ENCODE measurements at regions not wholly inside any gene's neighbourhood (a gene's known extent, or its start where the extent isn't known, plus 50 kb on each side); places are given as distances from the start of the nearest gene placed in this dataset.
"Not testable (repeated sequence)": the region's sequence is repeated elsewhere in the genome, so short reads cannot be mapped to it uniquely, and the experiment has no call there.

DNA sequence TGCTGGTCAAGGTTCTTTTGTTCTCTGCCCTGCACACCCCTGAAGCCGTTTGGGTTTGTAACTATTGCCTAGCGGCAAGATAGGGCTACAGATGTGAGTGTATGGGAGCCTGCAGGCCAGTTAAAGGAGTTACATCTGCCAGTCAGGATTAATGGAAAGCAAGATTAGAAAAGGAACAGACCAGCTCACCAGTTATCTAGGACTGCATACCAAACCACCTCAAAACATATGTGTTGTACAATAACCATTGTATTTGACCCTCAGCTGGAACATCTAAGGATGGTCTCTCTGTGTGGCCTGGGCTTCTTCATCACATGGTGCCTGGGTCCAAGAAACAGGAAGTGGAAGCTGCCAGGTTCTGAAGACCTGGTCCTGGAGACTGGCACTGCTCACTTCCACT, 52.5 kb upstream of the FBXO28 start:
- DNase-seq (ENCODE audit: low read depth in 2 of 2): no peak

DNA sequence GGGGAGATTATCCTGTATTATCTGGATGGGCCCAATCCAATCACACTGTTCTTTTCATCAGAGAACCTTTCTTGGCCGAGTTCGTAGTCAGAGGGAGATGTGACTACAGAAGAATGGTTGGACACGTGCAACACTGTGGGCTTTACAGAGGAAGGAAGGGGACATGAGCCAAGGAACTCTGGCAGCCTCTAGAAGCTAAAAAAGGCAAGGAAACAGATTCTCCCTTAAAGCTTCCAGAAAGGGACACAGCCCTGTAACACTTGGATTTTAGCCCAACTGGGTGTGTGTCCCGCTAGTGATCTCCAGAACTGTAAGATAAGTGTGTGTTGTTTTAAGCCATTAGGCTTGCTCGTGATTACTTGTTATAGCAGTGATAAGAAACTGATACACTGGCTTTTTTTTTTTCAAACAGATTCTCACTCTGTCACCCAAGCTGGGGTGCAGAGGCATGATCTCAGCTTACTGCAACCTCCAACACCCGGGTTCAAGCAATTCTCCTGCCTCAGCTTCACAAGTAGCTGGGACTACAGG, 53.9 kb upstream of the FBXO28 start:
- DNase-seq (ENCODE audit: low read depth in 2 of 2): no peak

DNA sequence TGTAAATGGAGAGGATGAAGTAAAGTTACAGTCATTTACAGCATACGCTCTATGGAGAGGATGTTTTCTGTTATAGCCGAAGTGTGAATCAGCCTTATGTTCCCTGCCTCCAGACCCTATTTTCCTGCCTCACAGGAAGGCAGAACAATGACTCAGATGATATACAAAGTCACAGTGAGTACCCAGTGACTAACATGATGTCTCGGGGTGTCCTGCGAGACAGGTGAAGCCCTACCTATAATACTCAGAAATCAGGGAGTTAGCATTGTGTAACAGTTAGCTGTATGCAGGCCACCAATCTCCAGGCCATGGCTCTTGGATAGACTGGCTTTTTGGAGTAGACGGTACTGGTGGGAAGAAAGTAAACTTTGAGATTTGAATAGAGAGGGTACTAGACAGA, 55.6 kb upstream of the FBXO28 start:
- DNase-seq (ENCODE audit: low read depth in 2 of 2): no peak

DNA sequence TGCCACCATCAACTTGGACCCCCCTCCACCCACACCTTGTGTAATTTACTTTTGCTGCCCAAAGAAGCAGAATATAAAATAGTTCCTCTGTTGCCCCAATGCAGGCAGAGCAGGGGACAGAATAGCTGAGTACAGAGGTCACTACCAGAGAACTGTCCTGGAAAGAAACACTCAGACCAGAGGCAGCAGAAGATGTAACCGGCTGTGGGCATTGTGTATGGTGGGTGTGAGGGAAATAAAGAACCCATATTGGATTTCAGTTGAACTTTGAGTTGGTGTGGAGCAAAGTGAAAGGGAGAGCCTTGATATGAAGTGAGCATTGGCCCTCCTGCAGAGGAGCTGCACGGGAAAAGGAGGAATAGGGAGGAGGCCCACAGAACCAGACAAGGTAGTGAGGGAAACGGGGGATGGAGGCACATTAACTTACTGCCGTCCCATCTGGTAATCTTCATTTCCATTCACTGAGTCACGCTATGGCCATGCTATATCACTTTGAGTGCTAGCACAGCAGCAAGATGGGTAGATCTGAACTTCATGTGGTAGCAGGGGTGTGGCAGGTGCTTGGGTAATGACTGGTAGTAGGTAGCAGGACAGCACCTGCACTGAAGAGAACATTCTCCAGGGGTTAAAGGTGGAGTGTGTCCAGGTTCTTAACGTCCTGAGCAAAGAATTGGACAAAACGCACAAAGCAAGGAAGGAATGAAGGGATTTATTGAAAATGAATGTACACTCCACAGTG, 56.3 kb upstream of the FBXO28 start:
- DNase-seq (ENCODE audit: low read depth in 2 of 2): no peak

DNA sequence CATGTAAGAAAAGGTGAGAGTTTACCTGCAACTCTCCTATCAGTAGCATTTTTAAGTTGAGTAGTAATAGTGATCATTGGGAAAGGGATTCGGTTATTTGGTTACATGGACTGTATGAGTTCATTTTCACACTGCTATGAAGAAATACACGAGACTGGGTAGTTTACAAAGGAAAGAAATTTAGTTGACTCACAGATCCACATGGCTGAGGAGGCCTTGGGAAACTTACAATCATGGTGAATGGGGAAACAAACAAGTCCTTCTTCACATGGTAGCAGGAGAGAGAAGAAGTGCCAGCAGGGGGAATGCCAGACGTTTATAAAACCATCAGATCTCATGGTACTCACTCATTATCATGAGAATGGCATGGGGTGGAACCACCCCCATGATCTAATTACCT, 59.3 kb upstream of the FBXO28 start:
- DNase-seq (ENCODE audit: low read depth in 2 of 2): no peak

DNA sequence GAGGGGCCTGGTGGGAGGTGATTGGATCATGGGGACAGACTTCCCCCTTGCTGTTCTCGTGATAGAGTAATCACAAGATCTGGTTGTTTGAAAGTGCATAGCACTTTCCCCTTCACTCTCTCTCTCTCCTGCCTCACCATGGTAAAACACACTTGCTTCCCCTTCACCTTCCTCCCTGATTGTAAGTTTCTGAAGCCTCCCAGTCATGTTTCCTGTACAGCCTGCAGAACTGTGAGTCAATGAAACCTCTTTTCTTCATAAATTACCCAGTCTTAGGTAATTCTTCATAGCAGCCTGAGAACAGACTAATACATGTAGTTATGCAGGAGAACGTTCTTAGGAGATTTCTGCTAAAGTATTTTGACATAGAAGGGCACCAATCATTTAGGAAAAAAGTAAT, 59.9 kb upstream of the FBXO28 start:
- DNase-seq (ENCODE audit: low read depth in 2 of 2): no peak

DNA sequence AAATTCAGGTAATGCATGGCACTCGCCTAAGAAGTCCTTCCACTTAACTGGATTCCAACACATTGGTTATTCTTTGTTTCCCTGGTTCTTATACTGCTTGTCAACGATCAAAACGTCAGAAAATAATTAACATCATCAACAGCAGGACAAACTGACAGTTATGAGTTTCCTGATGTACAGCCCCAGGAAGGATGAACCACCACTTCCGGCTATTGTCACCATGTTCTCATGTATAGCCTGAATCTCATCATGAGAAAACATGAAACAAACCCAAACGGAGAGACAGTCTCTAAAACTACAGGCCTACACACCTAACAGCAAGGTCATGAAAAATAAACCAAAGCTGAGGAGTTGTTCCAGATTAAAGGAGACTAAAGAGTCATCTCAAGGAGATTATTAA, 60.5 kb upstream of the FBXO28 start:
- DNase-seq (ENCODE audit: low read depth in 2 of 2): no peak

DNA sequence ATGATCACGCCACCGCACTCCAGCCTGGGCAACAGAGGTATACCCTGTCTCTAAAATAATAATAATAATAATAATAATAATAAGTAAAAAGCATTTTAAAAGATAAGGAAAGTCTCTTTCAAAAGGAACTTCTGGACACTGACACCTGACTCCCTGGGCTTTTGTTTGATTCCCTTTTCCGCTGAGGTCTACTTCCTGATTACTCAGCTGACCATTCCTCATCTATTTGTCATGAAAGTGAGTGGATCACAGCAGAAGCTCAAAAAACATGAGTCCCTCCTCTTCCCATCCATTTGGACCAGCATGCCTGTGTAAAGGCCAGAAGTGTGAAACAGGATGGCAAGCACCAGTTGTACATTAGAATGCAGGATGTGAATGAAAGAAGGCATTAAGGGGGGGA, 61.1 kb upstream of the FBXO28 start:
- no peak for DNase-seq (ENCODE audit: low read depth in 2 of 2)

DNA sequence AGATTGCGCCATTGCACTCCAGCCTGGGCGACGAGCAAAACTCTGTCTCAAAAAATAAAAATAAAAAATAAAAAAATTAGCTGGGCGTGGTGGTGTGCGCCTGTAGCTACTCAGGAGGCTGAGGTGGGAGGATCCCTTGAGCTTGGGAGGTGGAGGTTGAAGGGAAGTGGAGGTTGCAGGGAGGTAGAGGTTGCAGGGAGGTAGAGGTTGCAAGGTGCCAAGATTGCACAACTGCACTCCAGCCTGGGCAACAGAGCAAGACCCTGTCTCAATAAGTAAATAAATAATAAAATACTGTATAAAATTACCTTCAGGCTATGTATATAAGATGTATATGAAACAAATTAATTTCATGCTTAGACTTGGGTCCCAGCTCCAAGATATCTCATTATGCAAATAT, 62.1 kb upstream of the FBXO28 start:
- not testable (repeated sequence) for DNase-seq (ENCODE audit: low read depth in 2 of 2)

DNA sequence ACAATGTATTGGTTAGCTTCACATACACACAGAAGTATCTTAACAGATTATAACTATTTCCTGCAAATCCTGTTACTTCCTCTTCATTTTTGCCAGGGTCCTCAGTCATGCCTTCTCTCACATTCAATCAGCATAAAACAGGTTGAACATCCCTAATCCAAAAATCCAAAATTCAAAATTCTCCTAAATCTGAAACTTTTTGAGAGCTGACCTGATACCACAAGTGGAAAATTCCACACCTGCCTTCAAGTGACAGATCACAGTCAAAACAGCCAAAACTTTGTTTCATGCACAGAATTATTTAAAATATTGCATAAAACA, 62.9 kb upstream of the FBXO28 start:
- no peak for DNase-seq (ENCODE audit: low read depth in 2 of 2)

DNA sequence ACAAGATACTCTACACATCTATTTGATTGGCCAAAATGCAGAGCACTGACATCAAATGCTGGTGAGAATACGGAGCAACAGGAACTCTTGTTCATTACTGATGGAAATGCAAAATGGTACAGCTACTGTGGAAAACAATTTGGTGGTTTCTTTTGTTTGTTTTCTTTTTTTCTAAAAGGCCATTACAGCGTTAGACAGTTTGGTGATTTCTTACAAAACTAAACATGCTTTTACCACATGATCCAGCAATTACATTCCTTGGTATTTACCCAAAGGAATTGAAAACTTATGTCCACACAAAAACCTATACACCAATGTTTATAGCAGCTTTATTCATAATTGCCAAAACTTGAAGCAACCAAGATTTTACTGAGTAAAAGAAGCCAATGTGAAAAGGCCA, 66.4 kb upstream of the FBXO28 start:
- no peak for DNase-seq (ENCODE audit: low read depth in 2 of 2)

DNA sequence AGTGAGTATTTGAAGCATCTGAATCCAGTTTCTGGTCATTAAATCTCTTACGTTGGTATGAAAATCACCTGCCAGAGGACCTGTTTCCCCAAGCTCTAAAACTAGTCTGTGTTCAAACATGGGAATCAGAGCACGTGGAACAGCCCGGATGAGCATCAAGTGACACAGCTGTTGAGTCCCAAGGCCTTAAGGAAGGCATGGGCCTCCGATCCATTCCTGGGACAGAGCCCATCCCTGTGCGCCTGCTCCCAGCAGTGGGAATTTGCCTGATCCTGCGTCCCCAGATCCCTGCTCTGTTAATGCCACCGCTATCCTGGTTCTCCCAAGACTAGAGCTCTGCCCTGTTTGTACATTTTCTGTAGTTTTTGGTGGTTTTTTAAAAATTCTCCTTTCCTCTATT, 68.4 kb upstream of the FBXO28 start:
- no peak for DNase-seq (ENCODE audit: low read depth in 2 of 2)

DNA sequence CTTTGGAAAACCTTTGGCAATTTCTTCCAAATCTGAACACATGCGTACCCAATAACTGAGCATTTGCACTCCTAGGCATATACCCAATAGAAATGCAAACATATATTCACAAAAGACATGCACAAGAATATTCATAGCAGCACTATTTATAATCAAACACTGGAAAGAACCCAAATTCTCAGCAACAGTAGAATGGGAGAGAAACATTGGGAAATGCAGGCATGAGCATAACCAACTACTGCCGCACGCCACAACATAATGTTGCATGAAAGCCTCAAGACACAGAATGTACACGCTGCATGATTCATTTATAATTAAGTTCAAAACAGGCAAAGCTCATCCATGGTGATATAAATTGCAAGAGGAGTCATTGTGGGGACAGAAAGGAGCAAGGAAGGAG, 69.5 kb upstream of the FBXO28 start:
- no peak for DNase-seq (ENCODE audit: low read depth in 2 of 2)

DNA sequence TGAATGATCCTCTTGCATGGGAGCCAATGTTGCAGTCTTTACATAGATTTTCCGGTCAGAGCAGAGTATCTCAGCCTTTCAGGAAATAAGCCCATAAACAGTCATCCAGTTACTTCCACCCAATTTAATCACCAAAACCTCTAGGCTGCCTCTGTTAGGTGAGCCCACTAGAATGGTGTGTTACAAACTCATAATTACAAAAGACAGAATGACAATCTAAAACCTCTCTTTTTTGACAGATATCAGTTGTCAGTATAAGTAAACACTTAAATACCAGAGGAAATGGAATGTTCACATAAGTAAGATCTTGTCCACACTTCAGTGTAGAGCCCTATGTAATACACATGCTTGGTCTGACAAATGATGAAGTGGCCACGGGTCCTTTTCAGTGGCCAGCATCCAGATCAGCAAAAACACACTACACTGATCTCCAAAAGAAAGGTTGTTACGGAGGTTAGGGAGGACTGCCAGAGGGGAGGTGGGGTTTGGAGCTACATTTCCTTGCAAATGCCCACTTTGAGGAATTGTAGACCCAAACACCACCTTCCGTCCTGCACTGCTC, 71.3 kb upstream of the FBXO28 start:
- no peak for DNase-seq (ENCODE audit: low read depth in 2 of 2)

DNA sequence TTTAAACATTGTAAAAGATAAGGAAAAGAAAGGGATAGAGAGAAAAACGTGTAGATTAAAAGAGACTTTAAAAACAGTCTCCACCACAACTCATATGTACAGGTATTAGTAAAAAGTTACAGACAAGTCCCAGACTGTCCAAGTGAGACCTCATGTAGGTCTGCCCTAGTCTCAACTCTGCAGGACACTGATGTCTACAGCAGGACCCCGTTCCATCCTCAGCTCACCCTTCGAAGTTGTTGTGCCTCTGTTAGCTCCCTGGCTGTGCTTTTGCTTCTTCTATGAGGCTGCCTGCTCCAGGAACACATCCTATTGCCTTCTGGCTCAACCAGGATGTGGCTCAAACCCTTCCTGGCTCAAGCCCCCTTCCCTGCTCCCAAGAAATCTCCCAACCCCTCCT, 72.9 kb upstream of the FBXO28 start:
- DNase-seq (ENCODE audit: low read depth in 2 of 2): no peak

DNA sequence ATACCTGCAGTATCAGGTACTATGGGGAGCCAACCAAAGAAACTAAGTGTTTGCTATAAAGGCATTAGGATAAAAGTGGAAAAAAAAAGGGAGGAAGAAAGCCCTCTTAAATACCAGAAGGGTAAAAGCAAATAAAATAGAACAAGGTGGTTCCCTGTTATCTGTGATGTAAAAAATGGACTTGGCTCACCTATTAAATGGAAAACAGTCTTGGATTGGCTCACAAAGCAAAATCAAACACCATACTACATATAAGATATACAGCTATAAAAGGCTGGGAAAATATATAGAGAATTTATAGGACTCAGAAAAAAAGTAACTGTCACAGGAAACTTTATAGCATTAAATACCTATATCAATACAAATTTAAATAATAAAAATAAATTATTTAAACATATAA, 73.5 kb upstream of the FBXO28 start:
- not testable (repeated sequence) for DNase-seq (ENCODE audit: low read depth in 2 of 2)

DNA sequence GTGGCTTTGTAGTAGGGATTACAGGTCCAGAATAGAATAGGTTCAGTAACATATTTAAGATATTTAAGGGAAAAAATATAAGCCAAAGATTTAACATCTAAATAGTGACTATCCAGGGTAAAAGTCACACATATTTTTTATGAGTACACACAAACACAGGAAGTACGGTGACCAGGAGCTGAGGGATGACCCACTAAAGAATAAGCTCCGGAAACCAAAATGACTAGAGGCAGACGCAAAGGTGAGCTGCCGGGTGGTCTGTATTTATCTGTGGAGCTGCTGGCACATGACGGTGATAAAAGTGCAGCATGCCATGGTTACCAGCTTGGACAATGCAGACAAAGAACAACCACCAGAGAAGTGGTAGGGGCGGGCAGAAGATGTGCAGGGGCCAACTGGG, 73.9 kb upstream of the FBXO28 start:
- DNase-seq (ENCODE audit: low read depth in 2 of 2): not testable (repeated sequence)

DNA sequence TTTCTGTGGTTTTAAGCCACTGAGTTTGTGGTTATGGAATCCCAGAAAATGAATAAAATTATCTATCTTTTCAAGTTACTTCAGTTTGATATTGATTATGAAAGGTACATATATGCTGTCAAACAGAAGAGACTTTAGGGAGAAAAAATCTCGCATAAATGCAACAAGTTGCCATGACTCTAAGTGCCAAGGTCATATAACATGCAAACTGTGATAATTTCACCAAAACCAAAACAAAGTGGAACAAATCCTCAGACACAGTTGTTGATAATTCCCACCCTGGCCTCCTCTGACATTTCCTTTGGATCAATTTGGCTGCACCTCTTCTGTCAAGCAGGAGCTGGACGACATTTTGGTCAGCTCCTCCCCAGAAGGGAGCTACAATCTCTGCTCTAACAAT, 75.1 kb upstream of the FBXO28 start:
- not testable (repeated sequence) for DNase-seq (ENCODE audit: low read depth in 2 of 2)

DNA sequence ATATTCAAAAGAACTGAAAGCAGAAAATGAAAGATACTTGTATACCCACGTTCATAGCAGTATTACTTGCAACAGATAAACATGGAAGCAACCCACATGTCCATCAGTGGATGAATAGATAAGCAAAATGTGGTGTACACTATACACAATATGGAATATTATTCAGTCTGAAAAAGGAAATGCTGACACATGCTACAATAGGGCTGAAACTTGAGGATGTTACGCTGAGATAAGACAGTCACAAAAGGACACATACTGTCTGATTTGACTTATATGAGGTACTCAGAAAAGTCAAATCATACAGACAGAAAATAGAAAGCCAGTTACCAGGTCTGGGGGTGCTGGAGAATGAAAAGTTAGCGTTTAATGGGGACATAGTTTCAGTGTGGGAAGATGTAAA, 76.5 kb upstream of the FBXO28 start:
- DNase-seq (ENCODE audit: low read depth in 2 of 2): not testable (repeated sequence)

DNA sequence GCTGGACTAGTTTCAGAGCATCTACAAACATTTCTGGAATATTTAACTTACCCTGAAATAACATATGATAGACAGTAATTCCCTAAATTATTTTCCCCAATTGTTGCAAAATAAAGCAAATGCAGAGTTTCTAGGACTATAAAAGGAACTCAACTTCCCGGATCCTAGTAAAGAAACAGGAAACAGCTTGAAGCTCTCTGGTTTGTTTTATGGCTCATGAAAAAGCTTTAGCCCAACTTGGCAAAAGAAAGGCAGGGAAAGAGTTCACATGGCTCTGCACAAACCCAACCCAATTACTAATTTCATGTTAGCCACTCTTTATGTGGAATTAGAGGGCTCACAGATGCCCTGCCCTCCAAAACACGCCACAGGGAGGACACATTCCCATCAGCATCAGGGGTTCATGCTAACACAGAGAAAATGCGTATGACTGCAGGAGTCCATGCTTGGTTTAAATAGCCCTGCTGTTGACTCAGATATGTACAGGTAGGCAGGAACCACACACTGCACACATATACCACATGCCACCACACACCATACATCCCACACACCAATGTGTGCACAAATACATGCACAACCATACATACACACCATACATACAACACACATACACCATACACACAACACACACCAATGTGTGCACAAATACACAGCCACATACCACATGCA, 81.2 kb upstream of the FBXO28 start:
- DNase-seq (ENCODE audit: low read depth in 2 of 2): not testable (repeated sequence)

DNA sequence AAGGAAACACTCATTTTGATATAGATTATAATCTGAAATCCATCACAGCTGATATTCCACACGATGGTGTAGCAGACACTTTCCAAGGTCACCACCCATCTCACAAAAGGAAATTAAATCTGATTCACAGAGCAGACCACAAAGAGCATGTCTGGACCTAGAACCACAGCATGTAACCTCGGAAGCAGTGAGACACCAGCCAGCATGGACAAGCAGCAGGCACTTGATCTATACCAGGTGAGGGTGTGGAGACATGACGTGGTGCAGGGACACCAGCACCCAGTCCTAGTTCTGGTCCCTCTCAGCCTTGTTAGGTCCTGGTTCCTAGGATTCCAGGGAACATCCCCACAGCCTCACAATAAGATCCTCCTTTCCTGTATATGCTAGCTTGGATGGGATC, 81.9 kb upstream of the FBXO28 start:
- not testable (repeated sequence) for DNase-seq (ENCODE audit: low read depth in 2 of 2)

DNA sequence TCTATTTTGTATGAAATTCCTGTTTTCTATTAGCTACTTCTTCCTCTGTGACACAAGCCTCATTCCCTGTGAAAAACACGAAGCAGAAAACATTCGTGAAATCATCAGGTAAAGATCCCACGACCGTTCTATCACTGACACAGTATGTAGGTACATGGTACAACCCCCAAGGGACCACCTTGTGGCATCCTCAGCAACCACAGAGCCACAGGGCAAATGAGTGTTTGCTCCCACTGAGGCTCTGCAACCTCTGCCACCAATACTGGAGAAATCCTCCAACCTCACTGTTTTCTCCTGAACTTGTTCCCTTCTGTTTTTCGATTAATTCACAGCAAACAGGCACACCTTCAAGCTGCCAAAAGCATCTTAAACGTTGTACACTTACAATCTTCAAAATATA, 83.7 kb upstream of the FBXO28 start:
- DNase-seq (ENCODE audit: low read depth in 2 of 2): not testable (repeated sequence)

DNA sequence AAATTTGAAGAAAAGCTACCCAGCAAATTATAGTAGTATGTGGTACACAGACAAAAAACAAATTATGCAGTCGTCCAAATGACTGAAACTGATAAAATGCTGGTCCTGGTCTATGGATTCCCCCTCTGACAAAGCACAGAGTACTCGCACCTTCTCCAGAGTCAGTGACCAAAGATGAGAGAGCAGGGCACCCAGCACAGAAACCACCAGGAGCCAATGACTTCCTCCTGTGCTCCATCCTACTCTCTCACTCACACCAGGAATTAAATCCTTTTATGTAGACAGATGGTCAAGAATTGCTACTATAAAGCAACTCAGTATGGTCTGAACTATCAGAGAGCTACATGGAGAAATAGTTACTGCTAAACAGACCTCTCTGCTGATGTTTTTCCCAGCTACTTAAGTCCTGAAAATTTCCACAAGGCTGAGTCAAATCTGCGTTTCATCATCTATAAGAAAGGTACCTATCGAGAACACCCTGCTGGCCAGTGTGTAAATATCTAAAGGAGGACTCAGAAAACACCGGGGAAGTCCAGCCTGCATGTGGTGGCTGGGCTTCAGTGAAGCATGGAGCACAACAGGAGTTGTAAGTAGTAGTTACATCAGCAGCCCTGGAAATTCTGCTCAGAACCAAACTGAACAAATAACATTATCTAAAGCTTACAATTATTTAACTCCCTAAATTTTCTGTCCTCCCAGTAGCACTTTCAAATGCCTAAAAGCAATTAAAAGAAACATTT, 84.5 kb upstream of the FBXO28 start:
- DNase-seq (ENCODE audit: low read depth in 2 of 2): not testable (repeated sequence)

Data from activated CD8-positive, alpha-beta memory T cell treated with anti-CD3 and anti-CD28 coated beads for 4 hours (primary cell).